Neural cell (in vitro differentiated cells): ENCODE measurements at regions not wholly inside any gene's neighbourhood (a gene's known extent, or its start where the extent isn't known, plus 50 kb on each side); places are given as distances from the start of the nearest gene placed in this dataset.

Experiments used
- H2AFZ ChIP-seq: fragments of 200-600, 300-800 bp; sonication (generic), shearing (Covaris generic); 2 replicates; pipeline ENCODE4 v1.6.0; 2014; ENCODE audit warnings: low read depth, mild to moderate bottlenecking, antibody characterized with exemption, low read length, moderate library complexity
- H3F3A ChIP-seq: fragments of 200-600 bp; shearing (Covaris generic); 2 replicates; pipeline ENCODE4 v1.6.1; 2016; ENCODE audit warnings: mild to moderate bottlenecking, moderate library complexity, mixed read lengths, antibody characterized with exemption, low read length; ENCODE audit not compliant: insufficient read depth, poor library complexity, severe bottlenecking
- H3K27ac ChIP-seq: fragments of 200-600, 300-800 bp; sonication (generic), shearing (Covaris generic); 2 replicates; pipeline ENCODE4 v1.5.1; 2014; ENCODE audit warnings: mild to moderate bottlenecking, low read length, moderate library complexity
- H3K27me3 ChIP-seq: fragments of 300-800, 200-600 bp; sonication (generic), shearing (Covaris generic); 2 replicates; pipeline ENCODE4 v1.6.0; 2014; ENCODE audit warnings: mild to moderate bottlenecking, low read depth, low read length, moderate library complexity; ENCODE audit not compliant: insufficient read depth
- H3K36me3 ChIP-seq: fragments of 300-800, 200-600 bp; sonication (generic), shearing (Covaris generic); 2 replicates; pipeline ENCODE4 v1.5.1; 2014; ENCODE audit warnings: mild to moderate bottlenecking, antibody characterized with exemption, low read length, moderate library complexity; ENCODE audit not compliant: insufficient read depth
- H3K4me2 ChIP-seq: fragments of 300-800, 200-600 bp; sonication (generic), shearing (Covaris generic); 2 replicates; pipeline ENCODE4 v1.6.0; 2014; ENCODE audit warnings: mild to moderate bottlenecking, low read length
- H3K4me3 ChIP-seq: fragments of 300-800, 200-600 bp; sonication (generic), shearing (Covaris generic); 2 replicates; pipeline ENCODE4 v1.5.1; 2014; ENCODE audit warnings: mild to moderate bottlenecking, low read length, moderate library complexity
- H3K79me2 ChIP-seq: fragments of 200-600 bp; shearing (Covaris generic); replicated peaks from 2 replicates; pipeline ENCODE4 v1.6.0; 2014; ENCODE audit warnings: mild to moderate bottlenecking, low read length, moderate library complexity; ENCODE audit not compliant: insufficient read depth
- H3K9ac ChIP-seq: fragments of 300-800, 200-600 bp; sonication (generic), shearing (Covaris generic); 2 replicates; pipeline ENCODE4 v1.6.1; 2016; ENCODE audit warnings: mild to moderate bottlenecking, low read length, mixed read lengths
- H3K9me2 ChIP-seq: fragments of 200-600 bp; shearing (Covaris generic); 2 replicates; pipeline ENCODE4 v1.6.1; 2016; ENCODE audit warnings: mild to moderate bottlenecking, low read length, mixed read lengths; ENCODE audit not compliant: insufficient read depth
- H3K9me3 ChIP-seq: fragments of 200-600, 300-800 bp; sonication (generic), shearing (Covaris generic); 2 replicates; pipeline ENCODE4 v1.6.1; 2016; ENCODE audit warnings: mild to moderate bottlenecking, mixed run types, low read length, moderate library complexity, mixed read lengths
- H4K20me1 ChIP-seq: fragments of 200-600 bp; shearing (Covaris generic); 2 replicates; pipeline ENCODE4 v1.6.1; 2016; ENCODE audit warnings: mild to moderate bottlenecking, mixed run types; ENCODE audit not compliant: insufficient read depth
- EP300 ChIP-seq: fragments of 450-650 bp; conservative IDR thresholded peaks from 2 replicates; pipeline ENCODE4 v1.6.1; 2014; ENCODE audit warnings: antibody characterized with exemption, mild to moderate bottlenecking, moderate library complexity; ENCODE audit not compliant: poor library complexity, severe bottlenecking
- EZH2 ChIP-seq: fragments of 200-600, 300-800 bp; shearing (Covaris generic), sonication (generic); IDR thresholded peaks from 2 replicates; pipeline ENCODE4 v1.6.1; 2014; ENCODE audit warnings: antibody characterized with exemption, low read length, borderline replicate concordance, mild to moderate bottlenecking; ENCODE audit not compliant: insufficient read depth, poor library complexity, severe bottlenecking
- MXI1 ChIP-seq: fragments of 450-650 bp; conservative IDR thresholded peaks from 2 replicates; pipeline ENCODE4 v1.6.1; 2014; ENCODE audit warnings: antibody characterized with exemption, mild to moderate bottlenecking; ENCODE audit not compliant: poor library complexity, severe bottlenecking
- POLR2AphosphoS5 ChIP-seq: IDR thresholded peaks from 2 replicates; pipeline ENCODE4 v1.6.1; 2012
- RAD21 ChIP-seq: fragments of 450-650 bp; conservative IDR thresholded peaks from 2 replicates; pipeline ENCODE4 v1.6.1; 2014; ENCODE audit warnings: antibody characterized with exemption, mild to moderate bottlenecking, moderate library complexity
- SMC3 ChIP-seq: fragments of 450-650 bp; conservative IDR thresholded peaks from 2 replicates; pipeline ENCODE4 v1.6.1; 2014; ENCODE audit warnings: antibody characterized with exemption, mild to moderate bottlenecking, moderate library complexity; ENCODE audit not compliant: poor library complexity
- TAF1 ChIP-seq: IDR thresholded peaks from 2 replicates; pipeline ENCODE4 v1.6.1; 2012; ENCODE audit warnings: low read depth
- TF ChIP-seq, protein P1 (sequence below): IDR thresholded peaks from 2 replicates; pipeline ENCODE4 v1.6.1; 2012; ENCODE audit warnings: borderline replicate concordance
- TF ChIP-seq, protein P2 (sequence below): fragments of 450-650 bp; IDR thresholded peaks from 2 replicates; pipeline ENCODE4 v1.5.1; 2014; ENCODE audit warnings: antibody characterized with exemption, mild to moderate bottlenecking, moderate library complexity; ENCODE audit not compliant: poor library complexity, severe bottlenecking

DNA sequence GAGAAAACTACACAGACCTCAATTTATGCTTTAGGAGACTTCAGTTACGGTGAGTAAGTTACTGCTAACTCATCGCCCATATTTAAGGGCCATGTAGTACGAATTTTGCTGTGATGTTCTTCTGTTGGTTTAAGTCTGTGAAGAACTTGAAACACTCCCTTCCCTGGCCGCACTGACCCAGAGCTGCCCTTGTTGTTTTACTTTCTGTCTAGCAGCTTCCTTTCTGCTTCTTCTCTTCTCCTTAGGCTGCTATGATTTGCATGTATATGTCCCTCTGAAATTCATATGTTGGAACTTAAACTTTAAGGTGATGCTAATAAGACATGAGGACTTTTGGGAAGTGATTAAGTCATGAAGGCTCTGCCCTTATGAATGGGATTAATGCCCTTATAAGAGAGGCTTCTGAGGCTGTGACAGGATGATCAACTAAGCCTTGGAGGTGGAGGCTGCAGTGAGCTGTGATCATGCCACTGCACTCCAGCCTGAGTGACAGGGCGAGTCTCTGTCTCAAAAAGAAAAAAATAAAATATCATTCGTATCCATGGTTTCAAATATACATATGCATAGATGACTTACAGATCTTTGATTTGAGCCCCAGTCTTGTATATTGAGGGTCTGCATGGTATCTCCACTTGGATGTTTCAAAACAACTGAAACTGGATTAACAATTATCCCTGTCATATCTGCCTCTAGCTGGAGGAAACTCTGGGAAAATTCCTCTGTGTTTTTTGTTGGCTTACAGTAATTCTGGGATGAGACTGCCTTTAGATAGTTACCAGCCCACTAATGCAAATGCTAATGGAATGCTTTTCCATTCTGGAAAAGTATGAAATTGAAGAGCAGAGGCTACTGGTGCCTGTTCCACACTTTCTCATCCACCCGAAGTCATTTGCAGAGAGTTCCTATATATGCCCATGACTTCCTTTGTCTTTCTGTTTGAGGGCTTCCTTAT is 263.4 kb upstream of the ACTBL2 start:
- H3F3A ChIP-seq = no peaks in the 10 kb centered on the region
- H3K4me3 ChIP-seq = no peak overlapping the region
- no peak overlapping the region for H3K9ac ChIP-seq
- H3K9me2 ChIP-seq = no peaks in the 10 kb centered on the region
- H3K4me2 ChIP-seq = no peak overlapping the region
- no peak overlapping the region for H3K27ac ChIP-seq
- TF ChIP-seq, protein P1, sequence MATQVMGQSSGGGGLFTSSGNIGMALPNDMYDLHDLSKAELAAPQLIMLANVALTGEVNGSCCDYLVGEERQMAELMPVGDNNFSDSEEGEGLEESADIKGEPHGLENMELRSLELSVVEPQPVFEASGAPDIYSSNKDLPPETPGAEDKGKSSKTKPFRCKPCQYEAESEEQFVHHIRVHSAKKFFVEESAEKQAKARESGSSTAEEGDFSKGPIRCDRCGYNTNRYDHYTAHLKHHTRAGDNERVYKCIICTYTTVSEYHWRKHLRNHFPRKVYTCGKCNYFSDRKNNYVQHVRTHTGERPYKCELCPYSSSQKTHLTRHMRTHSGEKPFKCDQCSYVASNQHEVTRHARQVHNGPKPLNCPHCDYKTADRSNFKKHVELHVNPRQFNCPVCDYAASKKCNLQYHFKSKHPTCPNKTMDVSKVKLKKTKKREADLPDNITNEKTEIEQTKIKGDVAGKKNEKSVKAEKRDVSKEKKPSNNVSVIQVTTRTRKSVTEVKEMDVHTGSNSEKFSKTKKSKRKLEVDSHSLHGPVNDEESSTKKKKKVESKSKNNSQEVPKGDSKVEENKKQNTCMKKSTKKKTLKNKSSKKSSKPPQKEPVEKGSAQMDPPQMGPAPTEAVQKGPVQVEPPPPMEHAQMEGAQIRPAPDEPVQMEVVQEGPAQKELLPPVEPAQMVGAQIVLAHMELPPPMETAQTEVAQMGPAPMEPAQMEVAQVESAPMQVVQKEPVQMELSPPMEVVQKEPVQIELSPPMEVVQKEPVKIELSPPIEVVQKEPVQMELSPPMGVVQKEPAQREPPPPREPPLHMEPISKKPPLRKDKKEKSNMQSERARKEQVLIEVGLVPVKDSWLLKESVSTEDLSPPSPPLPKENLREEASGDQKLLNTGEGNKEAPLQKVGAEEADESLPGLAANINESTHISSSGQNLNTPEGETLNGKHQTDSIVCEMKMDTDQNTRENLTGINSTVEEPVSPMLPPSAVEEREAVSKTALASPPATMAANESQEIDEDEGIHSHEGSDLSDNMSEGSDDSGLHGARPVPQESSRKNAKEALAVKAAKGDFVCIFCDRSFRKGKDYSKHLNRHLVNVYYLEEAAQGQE = no peak
- no peak for TF ChIP-seq EZH2
- TF ChIP-seq, protein P2, sequence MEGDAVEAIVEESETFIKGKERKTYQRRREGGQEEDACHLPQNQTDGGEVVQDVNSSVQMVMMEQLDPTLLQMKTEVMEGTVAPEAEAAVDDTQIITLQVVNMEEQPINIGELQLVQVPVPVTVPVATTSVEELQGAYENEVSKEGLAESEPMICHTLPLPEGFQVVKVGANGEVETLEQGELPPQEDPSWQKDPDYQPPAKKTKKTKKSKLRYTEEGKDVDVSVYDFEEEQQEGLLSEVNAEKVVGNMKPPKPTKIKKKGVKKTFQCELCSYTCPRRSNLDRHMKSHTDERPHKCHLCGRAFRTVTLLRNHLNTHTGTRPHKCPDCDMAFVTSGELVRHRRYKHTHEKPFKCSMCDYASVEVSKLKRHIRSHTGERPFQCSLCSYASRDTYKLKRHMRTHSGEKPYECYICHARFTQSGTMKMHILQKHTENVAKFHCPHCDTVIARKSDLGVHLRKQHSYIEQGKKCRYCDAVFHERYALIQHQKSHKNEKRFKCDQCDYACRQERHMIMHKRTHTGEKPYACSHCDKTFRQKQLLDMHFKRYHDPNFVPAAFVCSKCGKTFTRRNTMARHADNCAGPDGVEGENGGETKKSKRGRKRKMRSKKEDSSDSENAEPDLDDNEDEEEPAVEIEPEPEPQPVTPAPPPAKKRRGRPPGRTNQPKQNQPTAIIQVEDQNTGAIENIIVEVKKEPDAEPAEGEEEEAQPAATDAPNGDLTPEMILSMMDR = no peak
- no peak for TF ChIP-seq SMC3
- TF ChIP-seq RAD21 = no peak
- TF ChIP-seq TAF1 = no peak
- TF ChIP-seq MXI1 = no peak
- TF ChIP-seq EP300 = no peak
- no peak for TF ChIP-seq POLR2AphosphoS5
- no peaks in the 10 kb centered on the region for H3K36me3 ChIP-seq
- H3K9me3 ChIP-seq = no peaks in the 10 kb centered on the region
- H3K27me3 ChIP-seq = no peaks in the 10 kb centered on the region
- H2AFZ ChIP-seq = no peak overlapping the region
- no peaks in the 10 kb centered on the region for H3K79me2 ChIP-seq
- H4K20me1 ChIP-seq = no peaks in the 10 kb centered on the region

DNA sequence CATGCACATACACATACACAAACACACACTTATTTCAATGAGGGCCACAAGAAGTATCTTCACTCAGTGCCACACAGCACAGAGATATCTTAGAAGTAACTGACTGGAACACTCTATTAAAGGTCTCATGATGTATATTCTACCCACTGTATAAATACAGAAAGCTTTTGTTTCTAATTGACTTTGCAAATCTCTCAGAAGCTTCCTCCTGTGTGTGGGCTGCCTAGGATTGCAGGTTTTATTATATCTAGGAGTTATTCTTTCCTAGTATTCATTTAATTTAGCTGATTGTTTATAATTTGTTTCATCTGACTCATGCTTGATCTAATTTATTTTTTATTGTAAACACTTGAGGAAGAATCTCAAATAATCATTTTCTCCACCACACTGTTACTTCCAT is 262.4 kb upstream of the ACTBL2 start:
- no peak overlapping the region for H3K4me2 ChIP-seq
- no peaks in the 10 kb centered on the region for H3K9me2 ChIP-seq
- H3K27ac ChIP-seq = no peak overlapping the region
- no peak overlapping the region for H2AFZ ChIP-seq
- no peaks in the 10 kb centered on the region for H3K36me3 ChIP-seq
- no peaks in the 10 kb centered on the region for H3K79me2 ChIP-seq
- no peaks in the 10 kb centered on the region for H3K9me3 ChIP-seq
- H4K20me1 ChIP-seq = no peaks in the 10 kb centered on the region
- TF ChIP-seq MXI1 (no peak), RAD21 (no peak), POLR2AphosphoS5 (no peak), TAF1 (no peak), EZH2 (no peak), SMC3 (no peak), EP300 (no peak)
- TF ChIP-seq, protein P2 = no peak
- TF ChIP-seq, protein P1 = no peak
- H3K4me3 ChIP-seq = no peak overlapping the region
- H3K9ac ChIP-seq = no peak overlapping the region
- H3K27me3 ChIP-seq = no peaks in the 10 kb centered on the region
- no peaks in the 10 kb centered on the region for H3F3A ChIP-seq
